HCT116 (cell line): ENCODE measurements at regions not wholly inside any gene's neighbourhood (a gene's known extent, or its start where the extent isn't known, plus 50 kb on each side); places are given as distances from the start of the nearest gene placed in this dataset.

Experiments
- CTCF ChIP-seq, 3 experiments: fragments of 200-600 bp in 1 of 3; sonication (generic) in 1 of 3; IDR thresholded peaks in 2 of 3; conservative IDR thresholded peaks in 1 of 3; 2 replicates each; pipeline ENCODE4 v1.5.1; 2012 to 2017; ENCODE audit warnings: low read depth in 2 of 3, low read length in 2 of 3, antibody characterized with exemption in 1 of 3, borderline replicate concordance in 1 of 3, control low read depth in 1 of 3, mild to moderate bottlenecking in 1 of 3, mixed read lengths in 1 of 3, mixed run types in 1 of 3, moderate library complexity in 1 of 3; ENCODE audit not compliant: insufficient read depth in 1 of 3
- ELF1 ChIP-seq: IDR thresholded peaks from 2 replicates; pipeline ENCODE4 v1.6.1; 2012; ENCODE audit warnings: low read depth, borderline replicate concordance
- POLR2AphosphoS5 ChIP-seq: IDR thresholded peaks from 2 replicates; pipeline ENCODE4 v1.6.1; 2011; ENCODE audit warnings: mild to moderate bottlenecking, low read depth, low read length, moderate library complexity

GRCh38 chr6:103750603-103751002 lies 1109.1 kb downstream of the HACE1 start:
- TF ChIP-seq ELF1: no peak
- no peak for TF ChIP-seq POLR2AphosphoS5
- no peak for TF ChIP-seq CTCF (IDR thresholded peaks at IDR 0.05 in 2 of 3, conservative IDR thresholded peaks at IDR 0.05 in 1 of 3; ENCODE audit: borderline replicate concordance in 1 of 3, insufficient read depth in 1 of 3, low read depth in 2 of 3, low read length in 2 of 3)
